HEK293 (cell line): ENCODE measurements at regions not wholly inside any gene's neighbourhood (a gene's known extent, or its start where the extent isn't known, plus 50 kb on each side); places are given as distances from the start of the nearest gene placed in this dataset.

ENCODE experiments used
- ATF2 ChIP-seq: fragments of 450-650 bp; formaldehyde crosslinking; IDR thresholded peaks from 2 replicates; pipeline ENCODE4 v1.5.1; 2016; ENCODE audit warnings: missing biosample characterization, missing genetic modification characterization, low read depth
- CTCF ChIP-seq: fragments of 450-650 bp; formaldehyde crosslinking; IDR thresholded peaks from 2 replicates; pipeline ENCODE4 v1.5.1; 2016; ENCODE audit warnings: missing biosample characterization, missing genetic modification characterization
- MZF1 ChIP-seq: fragments of 450-650 bp; formaldehyde crosslinking; IDR thresholded peaks from 2 replicates; pipeline ENCODE4 v1.5.1; 2017; ENCODE audit warnings: missing biosample characterization, missing genetic modification characterization, borderline replicate concordance
- ZBTB20 ChIP-seq: fragments of 450-650 bp; formaldehyde crosslinking; IDR thresholded peaks from 2 replicates; pipeline ENCODE4 v1.5.1; 2016; ENCODE audit warnings: missing biosample characterization, missing genetic modification characterization
- ZBTB7A ChIP-seq: fragments of 450-650 bp; formaldehyde crosslinking; IDR thresholded peaks from 2 replicates; pipeline ENCODE4 v1.5.1; 2016; ENCODE audit warnings: low read depth, missing biosample characterization, missing genetic modification characterization
- ZNF335 ChIP-seq: fragments of 450-650 bp; formaldehyde crosslinking; conservative IDR thresholded peaks from 2 replicates; pipeline ENCODE4 v1.5.1; 2016; ENCODE audit warnings: missing biosample characterization, missing genetic modification characterization
- ZNF416 ChIP-seq: fragments of 450-650 bp; formaldehyde crosslinking; IDR thresholded peaks from 2 replicates; pipeline ENCODE4 v1.5.1; 2016; ENCODE audit warnings: missing biosample characterization, missing genetic modification characterization
- ZNF629 ChIP-seq: fragments of 450-650 bp; formaldehyde crosslinking; IDR thresholded peaks from 2 replicates; pipeline ENCODE4 v1.5.1; 2017; ENCODE audit warnings: missing biosample characterization, missing genetic modification characterization

GRCh38 chr4:10369517-10369916, 87.7 kb downstream of the ZNF518B start:
- TF ChIP-seq MZF1 (tag by site-specific recombination), result no peak
- TF ChIP-seq CTCF (tag by site-specific recombination), result no peak
- TF ChIP-seq ZNF416 (tag by site-specific recombination), result no peak
- no peak for TF ChIP-seq ZNF335 (tag by site-specific recombination)
- no peak for TF ChIP-seq ZBTB7A (tag by site-specific recombination)
- no peak for TF ChIP-seq ZNF629 (tag by site-specific recombination)
- no peak for TF ChIP-seq ZBTB20 (tag by site-specific recombination)
- TF ChIP-seq ATF2 (tag by site-specific recombination), result no peak
